HCT116 (cell line): ENCODE measurements at regions not wholly inside any gene's neighbourhood (a gene's known extent, or its start where the extent isn't known, plus 50 kb on each side); places are given as distances from the start of the nearest gene placed in this dataset.

Experiments used
- ATAC-seq: fragments of 200-7000 bp; cut with Tn5 transposase; 2 replicates; pipeline ENCODE4 v1.9.1; 2020; ENCODE audit warnings: mild to moderate bottlenecking, moderate library complexity
- BruUV-seq: library from RNA; stranded (reverse); fragments of 400-500 nt; replicated peaks from 2 replicates; lab custom pipeline; 2021; lab: Mats Ljungman, UMichigan
- CTCF ChIA-PET: fragments of 300-600 bp; sonication (Branson Sonifier 250); formaldehyde crosslinking; loops from one replicate; lab custom pipeline; 2021; ENCODE audit warnings: antibody characterized with exemption; lab: Charles Lee
- POLR2A ChIA-PET: fragments of 300-600, 350-600 bp; sonication (Branson Sonifier 250); formaldehyde crosslinking; loops from one replicate; lab custom pipeline; 2021; ENCODE audit warnings: antibody characterized with exemption; lab: Charles Lee
- RAD21 ChIA-PET, 2 experiments: fragments of 300-600 bp; sonication (Branson Sonifier 250); formaldehyde crosslinking; loops; one replicate each; lab custom pipeline; 2023; ENCODE audit warnings: low total read pairs in 2 of 2; ENCODE audit not compliant: uncharacterized antibody in 2 of 2, unreplicated experiment in 2 of 2, low non-redundant PET in 1 of 2; lab: Charles Lee
- DNase-seq: peaks from one replicate; pipeline ENCODE4 v3.0.0-alpha.2; 2010; ENCODE audit warnings: low read depth, low spot score
- H2AFZ ChIP-seq: fragments of 200-600 bp; shearing (Covaris generic), sonication (generic); 2 replicates; pipeline ENCODE4 v1.6.1; 2017; ENCODE audit warnings: low read depth, mixed run types, mixed read lengths, antibody characterized with exemption, low read length; ENCODE audit not compliant: poor library complexity, severe bottlenecking
- H3K27ac ChIP-seq: 2 replicates; pipeline ENCODE4 v1.5.1; 2012; ENCODE audit warnings: low read depth, low read length
- H3K27me3 ChIP-seq: fragments of 200-600 bp; sonication (generic); 2 replicates; pipeline ENCODE4 v1.6.1; 2016; ENCODE audit warnings: mixed run types, low read length, mixed read lengths; ENCODE audit not compliant: insufficient read depth
- H3K36me3 ChIP-seq, 2 experiments: fragments of 200-500 bp in 1 of 2; fragments of 200-600 bp in 1 of 2; sonication (Bioruptor generic) in 1 of 2; sonication (generic) in 1 of 2; 2 replicates each; pipeline versions ENCODE4 v1.5.1 to v1.6.1; 2014 to 2016; ENCODE audit warnings: low read length in 2 of 2, inconsistent platforms in 1 of 2, mixed read lengths in 1 of 2, mixed run types in 1 of 2; ENCODE audit not compliant: insufficient read depth in 2 of 2, control insufficient read depth in 1 of 2
- H3K4me1 ChIP-seq, 2 experiments: fragments of 200-600 bp in 1 of 2; sonication (generic) in 1 of 2; 2 replicates each; pipeline versions ENCODE4 v1.5.1 to v1.6.1; 2012 to 2017; ENCODE audit warnings: low read length in 2 of 2, inconsistent platforms in 1 of 2, mild to moderate bottlenecking in 1 of 2, mixed read lengths in 1 of 2, mixed run types in 1 of 2, moderate library complexity in 1 of 2; ENCODE audit not compliant: insufficient read depth in 2 of 2, control insufficient read depth in 1 of 2
- H3K4me2 ChIP-seq: fragments of 200-600 bp; sonication (generic); 2 replicates; pipeline ENCODE4 v1.6.1; 2017; ENCODE audit warnings: mixed run types, low read length, mixed read lengths
- H3K4me3 ChIP-seq, 2 experiments: fragments of 200-600 bp in 1 of 2; sonication (generic) in 1 of 2; replicated peaks in 1 of 2; 2 replicates each; pipeline ENCODE4 v1.5.1; 2011 to 2016; ENCODE audit warnings: low read length in 2 of 2, control low read depth in 1 of 2, low read depth in 1 of 2, mild to moderate bottlenecking in 1 of 2, mixed read lengths in 1 of 2, mixed run types in 1 of 2
- H3K79me2 ChIP-seq: fragments of 200-600 bp; sonication (generic); 2 replicates; pipeline ENCODE4 v1.6.1; 2017; ENCODE audit warnings: mild to moderate bottlenecking, mixed run types, low read length, moderate library complexity, mixed read lengths; ENCODE audit not compliant: insufficient read depth
- H3K9ac ChIP-seq: fragments of 200-600 bp; sonication (generic); 2 replicates; pipeline ENCODE4 v1.6.1; 2016; ENCODE audit warnings: low read length, mixed read lengths
- H3K9me2 ChIP-seq: fragments of 200-600 bp; sonication (generic), shearing (Covaris generic); 2 replicates; pipeline ENCODE4 v1.6.1; 2017; ENCODE audit warnings: mixed run types, mild to moderate bottlenecking, moderate library complexity; ENCODE audit not compliant: insufficient read depth
- H3K9me3 ChIP-seq, 2 experiments: fragments of 200-500 bp in 1 of 2; fragments of 200-600 bp in 1 of 2; sonication (Bioruptor generic) in 1 of 2; sonication (generic) in 1 of 2; 2 replicates each; pipeline ENCODE4 v1.6.1; 2014 to 2017; ENCODE audit warnings: low read length in 2 of 2, mixed read lengths in 2 of 2, inconsistent platforms in 1 of 2, low read depth in 1 of 2, mild to moderate bottlenecking in 1 of 2, mixed run types in 1 of 2, moderate library complexity in 1 of 2; ENCODE audit not compliant: control insufficient read depth in 1 of 2, insufficient read depth in 1 of 2
- H4K20me1 ChIP-seq: fragments of 200-600 bp; sonication (generic), shearing (Covaris generic); 2 replicates; pipeline ENCODE4 v1.6.1; 2017; ENCODE audit warnings: mixed run types, mild to moderate bottlenecking, moderate library complexity; ENCODE audit not compliant: insufficient read depth
- CBX3 ChIP-seq: IDR thresholded peaks from 2 replicates; pipeline ENCODE4 v1.6.1; 2012; ENCODE audit warnings: low read depth
- CEBPB ChIP-seq: IDR thresholded peaks from 2 replicates; pipeline ENCODE4 v1.6.1; 2012; ENCODE audit warnings: low read depth
- EGR1 ChIP-seq: IDR thresholded peaks from 2 replicates; pipeline ENCODE4 v1.6.1; 2012; ENCODE audit warnings: low read depth
- EZH2 ChIP-seq: fragments of 200-600 bp; sonication (generic); IDR thresholded peaks from 2 replicates; pipeline ENCODE4 v1.6.1; 2017; ENCODE audit warnings: antibody characterized with exemption, mixed run types
- EZH2phosphoT487 ChIP-seq: fragments of 200-600 bp; IDR thresholded peaks from 2 replicates; pipeline ENCODE4 v1.6.1; 2018; ENCODE audit warnings: antibody characterized with exemption, borderline replicate concordance
- JUND ChIP-seq: IDR thresholded peaks from 2 replicates; pipeline ENCODE4 v1.6.1; 2012
- POLR2A ChIP-seq: IDR thresholded peaks from 2 replicates; pipeline ENCODE4 v1.7.0; 2011; ENCODE audit warnings: borderline replicate concordance; ENCODE audit not compliant: insufficient read depth, insufficient read length; ENCODE audit errors: extremely low read depth
- POLR2AphosphoS5 ChIP-seq: IDR thresholded peaks from 2 replicates; pipeline ENCODE4 v1.6.1; 2011; ENCODE audit warnings: mild to moderate bottlenecking, low read depth, low read length, moderate library complexity
- RAD21 ChIP-seq: IDR thresholded peaks from 2 replicates; pipeline ENCODE4 v1.6.1; 2012; ENCODE audit warnings: low read depth, mild to moderate bottlenecking
- SP1 ChIP-seq: IDR thresholded peaks from 2 replicates; pipeline ENCODE4 v1.6.1; 2012; ENCODE audit warnings: low read depth
- SRF ChIP-seq: IDR thresholded peaks from 2 replicates; pipeline ENCODE4 v1.6.1; 2012; ENCODE audit warnings: low read depth
- TCF7L2 ChIP-seq: IDR thresholded peaks from 2 replicates; pipeline ENCODE4 v1.7.0; 2011; ENCODE audit warnings: borderline replicate concordance, inconsistent platforms; ENCODE audit not compliant: insufficient read depth, insufficient read length; ENCODE audit errors: extremely low read depth
- ZFX ChIP-seq: fragments of 450-650 bp; IDR thresholded peaks from 2 replicates; pipeline ENCODE4 v1.6.1; 2017
- intact Hi-C: fragments of 100-400 bp; cut with micrococcal nuclease; formaldehyde crosslinking; loops from 2 replicates; pipeline ENCODE4 v1.10.0; 2022
- TF ChIP-seq, protein P1 (sequence below): IDR thresholded peaks from 2 replicates; pipeline ENCODE4 v1.6.1; 2011; ENCODE audit warnings: mild to moderate bottlenecking, low read length, moderate library complexity; ENCODE audit not compliant: insufficient replicate concordance; ENCODE audit errors: extremely low read depth
- TF ChIP-seq, protein P2 (sequence below): IDR thresholded peaks from 2 replicates; pipeline ENCODE4 v1.6.1; 2012
- TF ChIP-seq, protein P3 (sequence below): IDR thresholded peaks from 2 replicates; pipeline ENCODE4 v1.6.1; 2012
- TF ChIP-seq, protein P4 (sequence below), 3 experiments: fragments of 200-600 bp in 1 of 3; sonication (generic) in 1 of 3; IDR thresholded peaks in 2 of 3; conservative IDR thresholded peaks in 1 of 3; 2 replicates each; pipeline ENCODE4 v1.5.1; 2012 to 2017; ENCODE audit warnings: low read depth in 2 of 3, low read length in 2 of 3, antibody characterized with exemption in 1 of 3, borderline replicate concordance in 1 of 3, control low read depth in 1 of 3, mild to moderate bottlenecking in 1 of 3, mixed read lengths in 1 of 3, mixed run types in 1 of 3, moderate library complexity in 1 of 3; ENCODE audit not compliant: insufficient read depth in 1 of 3

DNA sequence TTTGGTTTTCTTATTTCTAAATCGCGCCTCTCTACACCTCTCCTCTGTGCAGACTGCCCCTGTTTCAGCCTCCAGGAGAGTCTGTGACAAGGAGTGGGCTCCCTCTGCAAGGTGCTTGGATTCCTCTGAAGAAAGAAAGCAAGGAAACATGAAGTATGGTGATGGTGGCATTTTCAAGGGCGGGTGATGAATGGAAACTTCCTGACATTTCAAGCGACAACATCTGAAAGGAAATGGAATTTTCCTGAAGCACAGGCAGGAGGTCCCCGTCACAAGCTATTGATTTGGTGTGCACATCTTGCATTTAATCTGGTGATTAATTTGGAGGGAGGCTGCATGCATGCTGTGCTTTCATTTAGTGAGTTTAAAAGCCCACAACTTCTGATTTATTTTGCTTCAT lies 164.6 kb upstream of the FGGY start:
- DNase-seq (no peak), ATAC-seq (no peak)
- no peaks in the 10 kb centered on the region for H4K20me1 ChIP-seq
- H3K4me1 ChIP-seq: no peaks in the 10 kb centered on the region; a peak in 1 of 4 replicates
- H3K27me3 ChIP-seq: no peaks in the 10 kb centered on the region
- ChIA-PET POLR2A (no interaction called here), CTCF (no interaction called here), RAD21 (no interaction called here)
- H3K4me2 ChIP-seq: no peak overlapping the region
- H3K9me2 ChIP-seq: no peaks in the 10 kb centered on the region
- H3K9ac ChIP-seq: no peak overlapping the region
- no peaks in the 10 kb centered on the region for H3K36me3 ChIP-seq
- no peak overlapping the region for H3K27ac ChIP-seq
- H3K79me2 ChIP-seq: no peaks in the 10 kb centered on the region
- BruUV-seq: no TSS peak
- H2AFZ ChIP-seq: no peak overlapping the region
- no peaks in the 10 kb centered on the region for H3K9me3 ChIP-seq
- intact Hi-C loops: no loop called here
- TF ChIP-seq RAD21 (no peak), EZH2 (no peak), EZH2phosphoT487 (no peak), POLR2A (no peak), JUND (no peak)
- TF ChIP-seq, protein P1, sequence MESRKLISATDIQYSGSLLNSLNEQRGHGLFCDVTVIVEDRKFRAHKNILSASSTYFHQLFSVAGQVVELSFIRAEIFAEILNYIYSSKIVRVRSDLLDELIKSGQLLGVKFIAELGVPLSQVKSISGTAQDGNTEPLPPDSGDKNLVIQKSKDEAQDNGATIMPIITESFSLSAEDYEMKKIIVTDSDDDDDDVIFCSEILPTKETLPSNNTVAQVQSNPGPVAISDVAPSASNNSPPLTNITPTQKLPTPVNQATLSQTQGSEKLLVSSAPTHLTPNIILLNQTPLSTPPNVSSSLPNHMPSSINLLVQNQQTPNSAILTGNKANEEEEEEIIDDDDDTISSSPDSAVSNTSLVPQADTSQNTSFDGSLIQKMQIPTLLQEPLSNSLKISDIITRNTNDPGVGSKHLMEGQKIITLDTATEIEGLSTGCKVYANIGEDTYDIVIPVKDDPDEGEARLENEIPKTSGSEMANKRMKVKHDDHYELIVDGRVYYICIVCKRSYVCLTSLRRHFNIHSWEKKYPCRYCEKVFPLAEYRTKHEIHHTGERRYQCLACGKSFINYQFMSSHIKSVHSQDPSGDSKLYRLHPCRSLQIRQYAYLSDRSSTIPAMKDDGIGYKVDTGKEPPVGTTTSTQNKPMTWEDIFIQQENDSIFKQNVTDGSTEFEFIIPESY: no peak
- TF ChIP-seq, protein P2, sequence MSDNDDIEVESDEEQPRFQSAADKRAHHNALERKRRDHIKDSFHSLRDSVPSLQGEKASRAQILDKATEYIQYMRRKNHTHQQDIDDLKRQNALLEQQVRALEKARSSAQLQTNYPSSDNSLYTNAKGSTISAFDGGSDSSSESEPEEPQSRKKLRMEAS: no peak
- no peak overlapping the region for H3K4me3 ChIP-seq

DNA sequence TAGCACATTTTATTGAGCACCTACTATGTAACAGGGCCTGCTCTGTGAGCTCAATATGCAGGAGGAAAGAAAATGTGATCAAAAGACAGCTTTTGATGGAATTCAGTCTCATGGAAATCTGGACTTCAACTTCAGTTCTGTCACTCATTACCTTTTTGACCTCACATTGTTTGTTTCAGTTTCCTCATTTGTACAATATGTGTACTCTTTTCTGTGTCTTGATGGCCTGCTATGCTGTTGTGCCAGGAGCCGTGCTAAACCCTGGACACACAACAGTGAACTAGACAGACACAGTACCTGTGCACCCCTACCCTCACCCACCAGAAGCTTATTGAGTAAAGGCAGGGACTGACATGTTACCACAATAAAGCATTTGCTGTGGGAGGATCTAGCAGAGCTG lies 162.9 kb upstream of the FGGY start:
- H3K4me3 ChIP-seq: no peak overlapping the region
- DNase-seq (no peak), ATAC-seq (no peak)
- no peaks in the 10 kb centered on the region for H3K27me3 ChIP-seq
- no peak overlapping the region for H3K9ac ChIP-seq
- no TSS peak for BruUV-seq
- H3K9me3 ChIP-seq: no peaks in the 10 kb centered on the region
- H3K4me1 ChIP-seq: peaks cover 0 to 7% of the 10 kb centered on the region in 2 experiments; a peak in 1 of 4 replicates
- no peaks in the 10 kb centered on the region for H3K9me2 ChIP-seq
- H3K4me2 ChIP-seq: no peak overlapping the region
- no peaks in the 10 kb centered on the region for H3K36me3 ChIP-seq
- CTCF ChIA-PET: no interaction called here
- H2AFZ ChIP-seq: no peak overlapping the region
- RAD21 ChIA-PET: no interaction called here
- POLR2A ChIA-PET: no interaction called here
- intact Hi-C loops: no loop called here
- no peaks in the 10 kb centered on the region for H4K20me1 ChIP-seq
- H3K27ac ChIP-seq: no peak overlapping the region
- H3K79me2 ChIP-seq: no peaks in the 10 kb centered on the region
- TF ChIP-seq EGR1: no peak
- TF ChIP-seq CBX3: no peak
- no peak for TF ChIP-seq TCF7L2
- TF ChIP-seq, protein P3, sequence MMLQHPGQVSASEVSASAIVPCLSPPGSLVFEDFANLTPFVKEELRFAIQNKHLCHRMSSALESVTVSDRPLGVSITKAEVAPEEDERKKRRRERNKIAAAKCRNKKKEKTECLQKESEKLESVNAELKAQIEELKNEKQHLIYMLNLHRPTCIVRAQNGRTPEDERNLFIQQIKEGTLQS: no peak
- no peak for TF ChIP-seq SRF
- no peak for TF ChIP-seq SP1
- TF ChIP-seq POLR2AphosphoS5: no peak
- no peak for TF ChIP-seq EZH2phosphoT487
- TF ChIP-seq RAD21: no peak
- TF ChIP-seq ZFX: no peak
- TF ChIP-seq CEBPB: no peak
- TF ChIP-seq, protein P4, sequence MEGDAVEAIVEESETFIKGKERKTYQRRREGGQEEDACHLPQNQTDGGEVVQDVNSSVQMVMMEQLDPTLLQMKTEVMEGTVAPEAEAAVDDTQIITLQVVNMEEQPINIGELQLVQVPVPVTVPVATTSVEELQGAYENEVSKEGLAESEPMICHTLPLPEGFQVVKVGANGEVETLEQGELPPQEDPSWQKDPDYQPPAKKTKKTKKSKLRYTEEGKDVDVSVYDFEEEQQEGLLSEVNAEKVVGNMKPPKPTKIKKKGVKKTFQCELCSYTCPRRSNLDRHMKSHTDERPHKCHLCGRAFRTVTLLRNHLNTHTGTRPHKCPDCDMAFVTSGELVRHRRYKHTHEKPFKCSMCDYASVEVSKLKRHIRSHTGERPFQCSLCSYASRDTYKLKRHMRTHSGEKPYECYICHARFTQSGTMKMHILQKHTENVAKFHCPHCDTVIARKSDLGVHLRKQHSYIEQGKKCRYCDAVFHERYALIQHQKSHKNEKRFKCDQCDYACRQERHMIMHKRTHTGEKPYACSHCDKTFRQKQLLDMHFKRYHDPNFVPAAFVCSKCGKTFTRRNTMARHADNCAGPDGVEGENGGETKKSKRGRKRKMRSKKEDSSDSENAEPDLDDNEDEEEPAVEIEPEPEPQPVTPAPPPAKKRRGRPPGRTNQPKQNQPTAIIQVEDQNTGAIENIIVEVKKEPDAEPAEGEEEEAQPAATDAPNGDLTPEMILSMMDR (IDR thresholded peaks at IDR 0.05 in 2 of 3, conservative IDR thresholded peaks at IDR 0.05 in 1 of 3; ENCODE audit: borderline replicate concordance in 1 of 3, insufficient read depth in 1 of 3, low read depth in 2 of 3, low read length in 2 of 3): no peak
